GM23338 (cell line): ENCODE measurements at regions not wholly inside any gene's neighbourhood (a gene's known extent, or its start where the extent isn't known, plus 50 kb on each side); places are given as distances from the start of the nearest gene placed in this dataset.

Experiments
- CTCF ChIP-seq, 2 experiments: fragments of 200-600 bp in 1 of 2; sonication (generic) in 1 of 2; conservative IDR thresholded peaks; 2 replicates each; pipeline versions ENCODE4 v1.5.1 to v1.6.1; 2016 to 2017; ENCODE audit warnings: antibody characterized with exemption in 2 of 2, low read depth in 2 of 2, mild to moderate bottlenecking in 2 of 2, moderate library complexity in 1 of 2
- ETS1 ChIP-seq: IDR thresholded peaks from 2 replicates; pipeline ENCODE4 v1.6.1; 2016; ENCODE audit warnings: antibody characterized with exemption
- EZH2 ChIP-seq: fragments of 200-600 bp; sonication (generic); IDR thresholded peaks from one replicate; pipeline ENCODE4 v1.8.0; 2017; ENCODE audit warnings: antibody characterized with exemption, mild to moderate bottlenecking, low read depth; ENCODE audit not compliant: unreplicated experiment
- EZH2phosphoT487 ChIP-seq: fragments of 200-600 bp; sonication (generic); IDR thresholded peaks from one replicate; pipeline ENCODE4 v1.8.1; 2018; ENCODE audit warnings: antibody characterized with exemption; ENCODE audit not compliant: unreplicated experiment
- JUNB ChIP-seq: IDR thresholded peaks from one replicate; pipeline ENCODE4 v1.6.1; 2016; ENCODE audit warnings: antibody characterized with exemption; ENCODE audit not compliant: unreplicated experiment
- POLR2AphosphoS5 ChIP-seq: IDR thresholded peaks from 2 replicates; pipeline ENCODE4 v1.6.1; 2016; ENCODE audit warnings: antibody characterized with exemption, low read depth
- REST ChIP-seq: IDR thresholded peaks from one replicate; pipeline ENCODE4 v1.6.1; 2018; ENCODE audit warnings: antibody characterized with exemption; ENCODE audit not compliant: unreplicated experiment

GRCh38 chr17:77794846-77795245, 163.7 kb upstream of the TNRC6C start:
- TF ChIP-seq CTCF (conservative IDR thresholded peaks at IDR 0.05; ENCODE audit: low read depth in 2 of 2) (no peak), POLR2AphosphoS5 (no peak), REST (no peak), EZH2 (no peak), JUNB (no peak), EZH2phosphoT487 (no peak), ETS1 (no peak)
